Stimulated activated CD8-positive, alpha-beta memory T cell treated with anti-CD3 and anti-CD28 coated beads, Interleukin-7, amount 100 ng/mL, for 4 hours (primary cell): ENCODE measurements at regions not wholly inside any gene's neighbourhood (a gene's known extent, or its start where the extent isn't known, plus 50 kb on each side); places are given as distances from the start of the nearest gene placed in this dataset.
"Not testable (repeated sequence)": the region's sequence is repeated elsewhere in the genome, so short reads cannot be mapped to it uniquely, and the experiment has no call there.

Experiments used
- DNase-seq, 2 donors: peaks; one replicate each; pipeline ENCODE4 v3.0.0-alpha.2; 2020; ENCODE audit warnings: low read depth in 2 of 2

DNA sequence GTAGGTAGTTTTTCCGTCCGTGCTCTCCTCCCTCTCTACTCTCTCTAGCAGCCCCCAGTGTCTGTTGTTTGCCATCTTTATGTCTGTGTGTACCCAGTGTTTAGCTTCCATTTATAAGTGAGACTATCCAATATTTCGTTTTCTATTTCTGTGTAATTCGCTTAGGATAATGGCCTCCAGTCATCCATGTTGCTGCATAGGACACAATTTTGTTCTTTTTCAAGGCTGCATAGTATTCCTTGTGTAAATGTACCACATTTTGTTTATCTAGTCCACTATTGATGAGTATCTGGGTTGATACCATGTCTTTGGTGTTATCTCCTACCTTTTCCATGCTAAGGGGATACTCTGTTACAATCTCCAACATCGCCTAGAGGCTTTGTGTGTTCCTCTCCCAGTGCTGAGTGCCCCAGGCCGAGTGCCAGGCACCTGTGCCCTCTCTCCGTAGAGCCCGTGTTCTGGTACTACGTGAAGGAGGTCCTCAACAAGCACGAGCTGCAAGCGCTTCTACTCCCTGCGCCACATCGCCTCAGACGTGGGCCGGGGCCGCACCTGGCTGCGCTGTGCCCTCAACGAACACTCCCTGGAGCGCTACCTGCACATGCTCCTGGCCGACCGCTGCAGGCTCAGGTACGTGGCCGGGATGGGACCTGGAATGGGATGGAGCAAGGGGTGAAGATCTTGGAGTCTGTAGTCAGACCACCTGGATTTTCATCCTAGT lies 51.0 kb downstream of the NPIPB11 start:
- DNase-seq = not testable (repeated sequence)

DNA sequence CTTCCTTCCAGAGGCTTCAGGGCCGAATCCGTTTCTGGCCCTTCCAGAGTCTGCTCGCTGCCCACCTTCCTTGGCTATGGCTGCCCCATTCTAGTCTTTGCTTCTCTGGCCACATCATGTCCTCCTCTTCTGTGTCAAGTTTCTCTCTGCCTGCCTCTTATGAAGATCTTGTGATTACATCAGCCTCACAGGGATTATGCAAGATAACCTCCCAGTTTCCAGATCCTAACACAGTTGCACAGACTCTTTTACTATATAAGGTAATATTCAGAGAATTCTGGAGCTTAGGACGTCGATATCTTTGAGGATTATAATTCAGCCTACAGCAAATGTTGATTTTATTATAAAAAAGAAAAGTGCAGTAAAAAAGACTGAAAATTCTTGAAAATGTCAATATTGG lies 52.1 kb downstream of the NPIPB11 start:
- not testable (repeated sequence) for DNase-seq

DNA sequence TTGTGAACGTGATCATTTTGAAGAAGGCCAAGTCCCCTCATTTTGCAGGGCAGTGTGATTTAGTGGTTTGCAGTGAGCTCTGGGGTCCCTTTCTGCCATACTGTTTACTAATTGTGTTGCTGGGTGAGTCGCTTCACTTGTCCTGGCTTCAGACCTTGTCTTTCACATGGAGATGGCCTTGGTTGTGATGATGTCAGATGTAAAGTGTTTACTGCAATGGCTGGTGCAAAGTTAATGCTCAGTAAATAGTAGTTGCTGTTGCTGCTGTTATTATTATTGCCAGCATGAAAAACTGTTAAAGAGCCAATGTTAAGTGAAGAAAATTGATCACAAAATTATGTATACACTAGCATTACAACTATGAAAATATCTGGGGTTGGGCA lies 53.9 kb downstream of the NPIPB11 start:
- not testable (repeated sequence) for DNase-seq

- not testable (repeated sequence) for DNase-seq
These were observed 54.4 kb downstream of the NPIPB11 start for GRCh38 chr16:29351970-29352616.

DNA sequence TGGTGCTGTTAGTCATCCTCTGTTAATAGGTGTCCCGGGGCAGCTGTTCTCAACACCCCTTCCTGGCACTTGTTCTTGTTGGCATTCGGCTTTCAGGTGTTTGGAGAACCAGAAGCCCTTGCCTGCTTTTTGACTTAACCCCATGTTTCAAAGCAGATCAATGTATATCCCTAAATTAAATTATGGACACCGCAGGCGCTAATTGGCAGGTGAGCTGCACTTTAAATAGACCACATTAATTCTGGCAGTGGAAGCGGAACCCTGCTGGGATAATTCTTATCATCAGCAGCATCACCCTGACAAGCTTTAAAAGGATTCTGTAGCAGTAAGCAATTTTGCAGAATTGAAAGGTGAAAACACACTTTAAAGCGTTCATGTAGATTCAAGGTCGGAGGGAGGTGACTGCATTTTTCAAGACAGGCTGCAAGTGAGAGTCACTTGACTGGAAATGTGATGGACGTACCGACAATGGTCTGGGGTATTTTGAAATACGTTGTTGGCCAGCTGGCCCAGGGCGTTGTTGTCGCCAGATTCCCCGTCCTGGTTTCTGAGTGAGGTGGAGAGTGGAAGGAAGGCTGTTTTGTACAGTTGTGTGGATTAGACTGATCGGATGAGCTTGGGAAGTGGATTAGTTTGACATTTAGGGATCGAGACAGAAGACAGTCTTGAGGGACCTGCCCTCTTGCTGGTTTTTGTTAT lies 55.1 kb downstream of the NPIPB11 start:
- not testable (repeated sequence) for DNase-seq

- not testable (repeated sequence) for DNase-seq
These were observed 56.5 kb downstream of the NPIPB11 start for GRCh38 chr16:29349966-29350365.

DNA sequence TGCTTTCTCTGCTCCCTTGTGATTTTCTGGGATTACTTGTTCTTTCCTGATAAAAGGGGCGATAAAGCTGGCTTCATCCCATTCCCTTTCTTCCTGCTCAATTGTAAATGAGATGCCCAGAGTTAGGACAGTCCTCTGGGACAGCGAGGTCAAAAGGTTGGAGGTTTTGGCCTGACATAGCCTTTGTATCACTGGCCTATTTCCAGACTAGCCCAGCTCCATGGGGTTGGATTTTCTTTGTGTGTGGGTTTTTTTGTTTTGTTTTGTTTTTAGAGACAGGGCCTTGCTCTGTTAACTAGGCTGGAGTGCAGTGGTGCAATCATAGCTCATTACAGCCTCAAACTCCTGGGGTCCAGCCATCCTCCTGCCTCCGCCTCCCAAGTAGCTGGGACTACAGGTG lies 57.8 kb downstream of the NPIPB11 start:
- DNase-seq = not testable (repeated sequence)

- not testable (repeated sequence) for DNase-seq
These were observed 58.3 kb downstream of the NPIPB11 start for GRCh38 chr16:29348123-29348690.

DNA sequence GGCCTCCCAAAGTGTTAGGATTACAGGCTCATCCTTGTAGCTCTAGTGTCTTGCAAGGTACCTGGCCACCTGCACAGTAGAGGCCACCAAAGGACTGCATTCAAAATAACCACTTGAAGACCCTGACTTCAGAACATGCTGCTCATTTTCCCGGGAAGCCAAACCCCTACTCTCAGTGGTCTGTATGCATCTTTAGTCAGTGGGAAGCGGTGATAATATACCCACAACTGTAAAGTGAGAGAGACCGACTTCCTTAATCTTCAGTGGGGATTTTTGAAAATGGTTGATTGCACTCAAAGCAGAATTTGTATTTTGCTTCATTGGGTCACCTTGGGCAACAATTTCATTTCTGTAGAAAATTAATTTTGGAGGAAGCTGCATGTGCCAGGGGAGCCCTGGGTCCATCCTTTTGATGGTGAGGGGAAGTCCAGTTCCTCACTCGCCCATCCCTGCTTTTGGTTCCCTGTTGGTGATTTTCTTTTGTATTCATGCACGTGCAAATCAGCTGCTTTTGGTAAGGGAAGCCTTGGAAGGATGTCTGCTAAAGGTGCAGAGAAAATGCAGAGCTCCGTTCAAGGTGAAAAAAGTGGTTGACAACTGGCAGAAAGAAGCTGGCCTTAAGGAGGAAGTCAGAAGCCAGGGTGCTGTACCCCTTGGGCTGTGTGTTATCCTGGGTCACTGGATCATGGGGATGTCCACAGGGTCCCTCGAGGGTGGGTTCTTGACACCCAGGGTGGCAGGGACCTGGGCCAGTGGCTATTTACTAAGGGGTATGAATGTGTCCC lies 59.5 kb downstream of the NPIPB11 start:
- DNase-seq = not testable (repeated sequence)

GRCh38 chr16:29346203-29346602 lies 60.3 kb downstream of the NPIPB11 start:
- not testable (repeated sequence) for DNase-seq

- DNase-seq = not testable (repeated sequence)
These were observed 63.6 kb downstream of the NPIPB11 start for GRCh38 chr16:29342937-29343336.

DNA sequence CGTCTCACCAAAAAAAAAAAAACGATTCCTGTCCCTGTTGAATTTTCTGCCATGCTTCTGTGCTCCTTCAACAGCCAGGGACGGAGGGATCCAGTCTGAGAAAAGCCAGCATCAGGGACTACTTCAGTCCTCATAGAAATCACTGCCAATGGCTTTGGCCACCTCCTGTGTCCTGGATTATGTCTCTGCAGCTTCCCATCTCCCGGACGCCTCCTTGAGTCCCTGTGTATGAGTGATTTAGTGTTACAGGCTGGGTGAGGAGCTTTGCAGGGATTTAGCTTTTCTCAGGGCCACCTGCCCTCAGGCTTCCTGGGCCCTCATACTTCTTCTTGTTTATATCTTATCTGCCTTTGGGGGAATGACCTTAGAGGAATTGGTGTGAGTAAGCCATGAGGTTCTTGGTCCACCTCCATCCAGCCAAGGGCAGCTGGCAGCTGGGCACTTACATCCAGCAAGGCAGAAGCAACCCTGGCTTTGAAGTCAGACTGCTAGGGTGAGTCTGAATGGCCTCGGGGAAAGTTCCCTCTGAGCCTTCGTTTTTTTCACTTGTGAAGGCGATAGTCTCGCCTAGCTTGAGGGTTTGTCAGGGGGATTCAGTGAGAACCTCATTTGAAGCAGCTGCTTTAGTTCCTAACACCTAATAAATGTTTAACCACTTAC lies 65.6 kb downstream of the NPIPB11 start:
- not testable (repeated sequence) for DNase-seq

DNA sequence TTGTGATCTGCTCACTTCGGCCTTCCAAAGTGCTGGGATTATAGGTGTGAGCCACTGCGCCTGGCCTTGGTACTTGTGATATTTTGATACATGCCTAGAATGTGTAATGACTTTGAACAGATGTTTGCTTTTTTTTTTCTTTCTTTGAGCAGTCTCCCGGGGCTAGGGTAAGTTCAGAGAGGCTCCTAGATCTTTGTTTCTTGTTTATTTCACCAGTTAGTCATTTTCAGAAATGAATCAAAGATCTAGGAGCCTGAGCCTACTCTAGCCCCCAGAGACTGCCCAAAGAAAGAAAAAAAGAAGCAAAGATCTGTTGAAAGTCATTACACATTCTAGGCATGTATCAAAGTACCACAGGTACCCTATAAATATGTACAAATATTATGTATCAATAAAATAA lies 66.3 kb downstream of the NPIPB11 start:
- DNase-seq = not testable (repeated sequence)

DNA sequence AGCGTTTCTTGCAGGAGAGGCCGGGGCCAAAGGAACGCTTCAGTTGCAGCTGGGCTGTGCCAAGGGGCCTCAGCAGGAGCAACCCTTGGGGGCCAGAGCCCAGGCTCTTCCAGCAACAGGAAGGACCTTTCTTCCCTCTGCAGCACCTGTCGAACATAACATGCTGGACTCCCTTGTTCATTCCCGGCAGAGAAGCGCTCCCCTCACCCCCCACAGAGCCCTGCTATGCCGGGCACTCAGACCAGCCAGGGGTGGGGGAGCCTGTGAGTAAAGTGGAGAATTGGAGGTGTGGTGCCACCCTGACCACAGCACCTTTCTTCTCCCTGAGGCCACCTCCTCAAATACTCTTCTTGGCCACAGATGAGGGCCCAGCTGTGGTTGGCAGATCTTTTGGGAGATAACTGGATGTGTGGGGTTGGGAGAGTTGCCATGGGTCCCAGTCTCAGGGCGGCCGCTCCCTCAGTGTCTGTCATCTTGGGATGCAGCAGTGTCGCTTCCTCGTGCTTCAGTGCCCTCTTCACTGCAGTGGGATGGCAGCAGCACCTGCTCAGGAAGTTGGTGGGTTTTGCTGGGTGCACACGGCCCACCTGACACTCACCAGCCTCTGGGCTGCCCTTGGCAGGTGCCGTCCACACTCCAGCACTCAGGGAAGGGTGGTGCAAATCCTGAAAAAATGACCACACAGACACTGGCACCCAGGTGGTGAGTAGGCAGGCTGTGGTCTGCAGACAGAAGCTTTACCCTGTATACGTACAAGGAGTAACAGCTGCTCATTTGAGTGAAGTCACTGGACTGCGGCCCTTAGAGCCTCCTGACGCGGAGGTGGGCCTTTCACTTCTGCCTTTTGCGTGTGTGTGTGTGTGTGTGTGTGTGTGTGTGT lies 67.5 kb downstream of the NPIPB11 start:
- not testable (repeated sequence) for DNase-seq

DNA sequence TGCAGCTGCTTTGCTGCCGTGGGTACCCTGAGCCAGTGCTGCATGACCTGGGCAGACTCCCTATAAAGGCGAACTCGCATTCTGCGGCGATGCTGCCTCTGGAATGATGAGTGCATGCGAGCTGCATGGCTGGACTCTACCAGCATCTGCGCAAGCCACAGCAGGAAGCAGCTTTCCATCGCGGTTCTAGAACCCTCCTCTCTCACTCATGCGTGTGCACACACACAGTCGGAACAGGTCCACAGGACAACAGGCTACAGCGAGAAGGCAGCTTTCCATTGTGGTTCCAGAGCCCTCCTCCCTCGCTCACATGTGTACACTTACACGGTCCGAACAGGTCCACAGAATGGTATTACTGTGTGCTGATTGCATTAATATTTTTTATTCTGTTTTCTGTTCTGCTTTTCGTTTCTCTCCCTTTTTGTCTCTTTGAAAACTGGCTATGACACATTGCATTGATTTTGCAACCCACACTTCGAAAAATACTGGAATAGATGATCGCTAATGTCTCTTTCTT lies 69.1 kb downstream of the NPIPB11 start:
- DNase-seq = not testable (repeated sequence)

GRCh38 chr16:29335549-29335846 lies 71.0 kb downstream of the NPIPB11 start:
- not testable (repeated sequence) for DNase-seq

GRCh38 chr16:29334776-29335548 lies 71.5 kb downstream of the NPIPB11 start:
- DNase-seq = not testable (repeated sequence)

DNA sequence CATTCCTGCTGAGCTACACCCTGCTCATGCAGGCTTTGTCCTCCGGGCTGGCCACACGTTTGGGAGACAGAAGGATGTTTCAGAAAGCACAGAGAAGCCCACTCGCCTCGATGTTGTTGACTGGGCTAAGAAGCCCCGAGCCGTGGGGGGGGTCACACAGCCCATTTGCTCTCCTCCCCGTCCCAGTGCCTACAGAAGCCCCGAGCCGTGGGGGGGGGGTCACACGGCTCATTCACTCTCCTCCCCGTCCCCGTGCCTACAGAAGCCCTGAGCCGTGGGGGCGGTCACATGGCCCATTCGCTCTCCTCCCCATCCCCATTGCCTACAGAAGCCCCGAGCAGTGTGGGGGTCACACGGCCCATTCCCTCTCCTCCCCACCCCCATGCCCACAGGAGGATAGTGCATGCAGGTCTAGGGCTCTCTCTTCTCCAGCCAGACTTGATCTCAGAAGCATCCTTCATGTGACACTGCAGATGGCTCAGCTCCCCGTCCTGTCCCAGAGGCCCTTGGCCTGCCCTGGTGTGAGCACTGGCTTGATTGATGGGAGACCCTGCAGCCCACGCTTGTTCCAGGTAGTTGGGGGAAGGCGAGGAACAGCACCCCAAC lies 72.9 kb downstream of the NPIPB11 start:
- DNase-seq = not testable (repeated sequence)

GRCh38 chr16:29330623-29331022 lies 75.9 kb downstream of the NPIPB11 start:
- DNase-seq = not testable (repeated sequence)
